NCI-H82 (cell line): ENCODE measurements at regions not wholly inside any gene's neighbourhood (a gene's known extent, or its start where the extent isn't known, plus 50 kb on each side); places are given as distances from the start of the nearest gene placed in this dataset.
A peak's percentile ranks its signal among the peaks of the same experiment; 100 is the strongest.
"Not testable (repeated sequence)": the region's sequence is repeated elsewhere in the genome, so short reads cannot be mapped to it uniquely, and the experiment has no call there.

Experiments
- DNase-seq: peaks from one replicate; lab custom pipeline; 2025; lab: John Stamatoyannopoulos, UW

DNA sequence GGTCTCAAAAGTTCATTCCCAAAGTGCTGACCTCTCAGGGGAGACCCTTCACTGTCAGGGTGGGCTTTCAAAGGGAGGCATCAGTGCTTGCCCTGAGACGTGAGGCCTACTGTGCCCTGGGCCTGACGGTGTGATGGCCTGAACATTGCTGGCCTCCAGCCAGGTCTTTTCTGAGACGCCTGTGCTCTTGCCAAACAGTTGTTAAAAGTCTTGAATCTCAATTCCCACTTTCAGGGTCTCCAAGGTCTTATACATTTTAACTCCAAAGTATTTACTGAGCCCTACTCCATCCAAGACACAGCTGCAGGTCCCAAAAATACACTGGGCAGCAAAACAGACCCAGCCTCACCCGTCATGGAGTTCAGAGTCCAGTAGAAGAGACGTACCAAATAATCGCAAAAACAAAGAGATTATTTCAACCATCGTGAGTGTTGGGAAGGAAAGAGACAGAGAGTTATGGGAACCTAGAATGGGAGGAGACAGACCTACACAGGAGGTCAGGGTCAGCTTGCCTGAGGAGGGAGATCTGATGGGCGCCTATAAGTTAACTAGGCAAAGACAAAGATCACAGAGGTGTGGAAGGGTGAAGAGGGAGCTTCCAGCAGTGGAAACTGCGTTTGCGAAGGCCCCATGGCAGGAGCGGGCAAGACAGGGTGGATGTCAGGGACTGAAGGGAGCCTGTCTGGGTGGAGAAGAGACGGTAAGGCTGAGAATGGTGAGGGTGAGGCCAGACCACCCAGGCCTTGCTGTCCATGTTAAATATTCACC, 446.3 kb downstream of the PREX1 start:
- no peak for DNase-seq

DNA sequence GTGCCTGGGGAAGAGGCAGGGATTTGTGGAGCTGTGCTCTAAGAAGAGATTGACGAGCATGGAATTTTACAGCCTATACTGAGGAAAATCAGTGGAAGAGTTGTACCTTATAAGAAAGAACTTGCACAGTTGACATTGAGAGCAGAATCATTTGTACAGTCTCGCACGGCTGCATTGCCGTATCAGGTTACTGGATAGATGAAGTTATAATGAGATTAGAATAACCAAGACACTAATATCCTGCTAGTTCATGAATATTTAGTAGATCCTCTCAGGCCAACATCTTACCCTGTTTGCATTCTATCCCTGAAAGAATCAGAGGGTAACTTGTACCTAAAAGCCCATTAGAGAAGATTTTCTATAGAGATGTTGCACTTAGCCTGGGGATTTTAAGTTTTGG, 447.1 kb downstream of the PREX1 start:
- DNase-seq = peak; percentile 65

GRCh38 chr20:48378976-48379675, 448.7 kb downstream of the PREX1 start:
- no peak for DNase-seq

GRCh38 chr20:48377940-48378339, 449.9 kb downstream of the PREX1 start:
- DNase-seq = no peak

DNA sequence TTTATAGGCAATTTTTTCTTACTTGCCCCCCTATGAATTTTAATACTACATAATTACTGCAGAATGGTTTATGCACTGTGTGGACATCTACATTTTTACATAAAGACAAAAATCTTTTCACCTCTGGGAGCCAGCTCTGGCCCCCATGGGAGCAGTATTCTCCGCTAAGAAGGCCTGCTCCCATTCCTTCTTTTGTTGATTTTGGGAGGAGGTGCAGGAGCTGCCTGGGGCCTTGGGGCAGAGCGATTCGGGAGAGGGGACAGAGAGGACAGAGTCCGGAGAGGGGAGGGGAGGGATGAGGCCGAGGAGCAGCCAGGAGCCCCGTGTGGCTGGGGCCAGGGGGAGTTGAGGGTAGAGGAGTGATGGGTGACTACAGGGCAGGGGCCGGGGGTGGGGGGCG, 452.0 kb downstream of the PREX1 start:
- DNase-seq = no peak

DNA sequence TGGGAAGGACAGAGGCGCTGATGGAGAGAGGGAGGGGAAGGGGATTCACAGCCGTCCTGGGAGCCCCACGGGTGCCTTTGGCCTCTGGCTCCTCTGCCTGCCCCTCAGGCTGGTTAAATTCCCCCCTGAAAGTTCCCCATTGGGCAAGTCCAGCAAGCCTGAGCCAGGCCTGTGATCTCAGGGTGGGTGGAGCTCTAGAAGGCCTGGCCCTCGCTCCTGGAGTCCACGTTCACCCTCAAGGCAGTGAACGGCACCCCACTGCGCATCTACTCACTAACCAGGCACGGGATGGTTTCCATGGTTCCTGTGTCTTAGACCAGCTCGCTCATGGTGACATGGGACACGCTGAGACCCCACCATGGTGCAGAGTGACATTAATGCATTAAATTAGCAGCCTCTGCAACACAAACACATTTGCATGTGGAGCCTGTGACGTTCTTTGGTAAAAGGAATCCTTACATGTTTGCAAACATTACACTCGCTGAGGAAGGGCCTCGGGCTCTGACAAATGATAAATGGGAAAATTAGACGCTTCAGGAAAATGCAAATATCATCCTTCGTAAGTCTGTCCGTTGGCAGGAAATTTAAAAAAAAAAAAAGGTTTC, 452.7 kb downstream of the PREX1 start:
- no peak for DNase-seq

- DNase-seq = peak; percentile 18
These were observed 453.5 kb downstream of the PREX1 start for GRCh38 chr20:48374031-48374907.

DNA sequence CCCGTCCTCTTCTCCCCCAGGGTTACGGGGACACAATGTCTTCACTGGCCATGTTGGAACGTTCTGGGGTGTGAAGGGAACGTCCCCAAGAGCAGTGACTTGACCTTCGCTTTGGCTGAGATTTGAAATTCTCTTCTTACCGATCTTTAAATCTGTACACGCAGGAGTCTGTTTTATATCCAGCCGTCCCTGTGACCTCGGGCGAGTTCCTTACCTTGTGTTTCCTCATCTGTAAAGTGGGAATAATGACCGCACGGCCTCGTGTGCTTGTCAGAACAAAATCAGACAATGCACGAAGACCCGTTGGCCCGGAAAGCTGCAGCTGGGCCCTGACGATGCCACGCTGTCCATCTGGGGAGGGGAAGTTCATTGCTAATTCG, 454.3 kb downstream of the PREX1 start:
- no peak for DNase-seq

- not testable (repeated sequence) for DNase-seq
These were observed 454.8 kb downstream of the PREX1 start for GRCh38 chr20:48372851-48373554.

DNA sequence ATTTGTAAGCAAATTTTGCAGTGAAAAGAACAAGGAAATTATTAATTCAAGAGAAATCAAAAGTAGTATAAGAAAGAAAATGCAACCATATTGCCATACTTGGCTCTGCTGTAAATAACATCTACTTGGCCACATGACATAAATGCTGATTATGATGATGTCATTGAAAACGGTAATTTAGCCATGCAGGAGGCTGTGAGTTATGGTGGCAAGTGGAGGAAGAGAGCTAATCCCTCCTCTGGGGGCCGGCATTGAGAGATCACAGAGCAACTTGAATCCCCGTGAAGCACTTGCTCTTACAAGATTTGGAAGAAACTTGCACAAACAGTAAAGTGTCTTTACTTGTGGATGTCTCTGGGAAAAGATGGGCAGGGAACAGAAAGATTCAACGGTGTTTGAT, 456.6 kb downstream of the PREX1 start:
- DNase-seq = peak; percentile 23

- DNase-seq = not testable (repeated sequence)
These were observed 459.2 kb downstream of the PREX1 start for GRCh38 chr20:48368580-48369021.

DNA sequence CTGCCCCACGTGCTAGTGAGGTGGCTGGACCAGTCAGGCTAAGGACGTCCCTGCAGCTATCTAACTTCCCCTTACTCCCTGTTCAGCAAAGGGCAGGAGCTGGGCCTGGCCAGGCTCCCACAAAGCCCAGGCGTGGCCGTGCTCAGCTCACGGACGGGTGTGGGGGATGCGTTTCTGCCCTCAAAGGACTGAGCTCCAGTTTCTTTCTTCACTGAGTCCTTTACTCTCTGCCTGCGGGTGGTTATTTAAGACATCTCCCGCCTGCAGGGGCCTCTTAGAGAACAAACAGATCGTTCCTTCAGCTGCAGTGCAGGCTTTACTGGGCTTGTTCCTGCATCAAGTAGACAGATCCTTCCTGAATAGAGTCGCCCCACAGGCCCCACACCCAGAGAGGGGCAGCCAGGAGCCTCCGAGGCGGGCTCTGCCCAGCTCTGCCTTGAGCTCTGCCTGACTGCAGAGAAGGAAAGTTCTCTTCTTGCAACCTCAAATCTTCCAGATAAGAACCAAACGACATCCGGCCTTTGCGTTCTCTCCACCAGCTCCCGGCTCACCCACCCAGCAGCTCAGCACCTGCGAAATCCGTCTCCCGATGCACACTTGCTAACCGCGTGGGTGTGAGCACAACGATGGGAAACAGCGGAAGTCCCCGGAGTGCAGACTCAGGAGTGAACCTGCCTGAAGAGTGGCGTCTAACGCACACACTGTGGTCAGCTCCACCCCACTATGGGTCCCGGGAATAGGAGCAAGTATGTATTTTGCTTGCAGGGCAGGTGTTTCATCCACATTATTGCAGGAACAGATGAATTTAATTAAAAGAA, 460.0 kb downstream of the PREX1 start:
- not testable (repeated sequence) for DNase-seq

DNA sequence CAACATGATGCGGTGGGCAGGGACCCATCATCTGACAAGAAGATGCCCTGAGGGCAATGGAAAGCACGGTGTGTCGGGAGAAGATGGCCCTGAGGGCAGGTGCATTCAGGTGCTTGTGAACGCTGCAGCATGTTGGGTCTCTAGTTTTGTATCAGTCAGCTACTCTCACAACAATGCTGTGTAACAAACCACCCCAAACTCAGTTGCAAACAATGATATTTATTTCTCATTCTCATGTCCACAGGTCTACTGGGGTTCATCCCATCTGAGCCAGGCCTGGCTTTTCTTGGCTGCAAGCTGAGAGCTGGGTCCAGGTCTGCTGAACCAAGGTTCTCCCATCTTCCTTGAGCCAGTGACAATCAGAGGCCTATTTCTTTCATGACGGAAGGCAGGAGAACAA, 461.6 kb downstream of the PREX1 start:
- DNase-seq = no peak

GRCh38 chr20:48364688-48365421, 462.9 kb downstream of the PREX1 start:
- DNase-seq = no peak

- no peak for DNase-seq
These were observed 463.7 kb downstream of the PREX1 start for GRCh38 chr20:48364055-48364454.

- DNase-seq = no peak
These were observed 467.3 kb downstream of the PREX1 start for GRCh38 chr20:48360342-48360975.

DNA sequence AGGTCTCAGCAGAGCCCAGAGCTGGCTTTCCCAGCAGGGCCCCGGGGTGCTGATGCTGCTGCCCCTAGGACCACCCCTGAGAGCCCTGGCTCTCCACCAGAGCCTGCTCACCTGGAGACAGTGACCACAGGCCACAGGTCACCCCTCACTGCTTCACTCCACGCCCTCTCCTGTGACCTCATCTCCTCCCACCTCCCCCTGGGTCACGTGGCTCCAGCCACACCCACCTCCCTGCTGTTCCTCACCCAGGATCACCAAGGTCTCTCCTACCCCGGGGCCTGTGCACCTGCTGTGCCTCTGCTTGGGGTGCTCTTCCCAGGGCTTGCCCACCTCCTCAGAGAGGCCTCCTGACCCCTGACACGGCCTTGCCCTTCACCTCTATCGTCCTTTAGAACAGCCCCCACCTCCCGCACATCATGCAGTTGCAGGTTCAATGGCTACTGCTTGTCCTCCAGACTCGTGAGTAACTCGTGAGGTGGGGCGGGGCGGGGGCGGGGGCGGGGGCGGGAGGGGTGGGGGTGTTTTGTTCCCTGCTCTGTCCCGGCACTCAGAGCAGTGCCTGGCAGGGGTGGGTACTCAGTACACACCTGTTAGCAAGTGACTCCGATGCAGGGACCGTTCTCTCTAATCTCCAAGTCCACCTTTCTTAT, 468.0 kb downstream of the PREX1 start:
- no peak for DNase-seq

DNA sequence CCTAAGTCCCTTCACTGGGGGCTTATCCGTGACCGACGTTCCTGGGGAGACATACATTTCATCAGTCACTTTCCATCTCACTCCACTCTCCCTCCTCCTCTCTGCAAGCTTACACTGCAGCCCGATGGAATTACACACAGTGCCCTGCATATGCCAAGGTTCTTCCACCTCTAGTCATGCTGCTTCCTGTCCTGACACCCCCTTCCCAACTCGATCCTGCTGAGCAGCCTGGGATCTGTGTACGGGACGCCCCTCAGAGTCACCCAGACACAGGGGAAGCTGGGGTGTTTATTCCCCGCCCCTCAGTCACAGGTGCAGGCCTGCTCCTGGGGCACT, 468.8 kb downstream of the PREX1 start:
- DNase-seq = not testable (repeated sequence)
